Prostate gland (tissue), 2 donors: ENCODE measurements at regions not wholly inside any gene's neighbourhood (a gene's known extent, or its start where the extent isn't known, plus 50 kb on each side); places are given as distances from the start of the nearest gene placed in this dataset.

Source experiments
- CTCF ChIP-seq, 4 experiments: fragments of 200-600 bp in 2 of 4; fragments of 450-650 bp in 2 of 4; sonication (generic) in 2 of 4; IDR thresholded peaks; 1 replicate in 3 of 4; 2 replicates in 1 of 4; pipeline ENCODE4 v1.5.1; 2016 to 2019; ENCODE audit warnings: antibody characterized with exemption in 4 of 4, mild to moderate bottlenecking in 2 of 4, moderate library complexity in 2 of 4
- POLR2A ChIP-seq: fragments of 450-650 bp; IDR thresholded peaks from one replicate; pipeline ENCODE4 v1.6.1; 2016; ENCODE audit warnings: antibody characterized with exemption, mild to moderate bottlenecking
- POLR2AphosphoS5 ChIP-seq: sonication (generic); formaldehyde crosslinking; IDR thresholded peaks from one replicate; pipeline ENCODE4 v1.6.1; 2017; ENCODE audit warnings: antibody characterized with exemption

- TF ChIP-seq CTCF (IDR thresholded peaks at IDR 0.05) (no peak), POLR2AphosphoS5 (no peak), POLR2A (no peak)
These were observed 114.4 kb downstream of the ZNF608 start for GRCh38 chr5:124631874-124632550.
